Right atrium auricular region (tissue), 2 donors: ENCODE measurements at regions not wholly inside any gene's neighbourhood (a gene's known extent, or its start where the extent isn't known, plus 50 kb on each side); places are given as distances from the start of the nearest gene placed in this dataset.

ENCODE experiments used
- DNase-seq: peaks from one replicate; pipeline ENCODE4 v3.0.0-alpha.2; 2019; ENCODE audit warnings: low spot score
- H3K27ac ChIP-seq, 2 donors: fragments of 200-600 bp; sonication (generic); 1 replicate in 1 of 2; 2 replicates in 1 of 2; pipeline ENCODE4 v1.5.1; 2016 to 2019
- H3K27me3 ChIP-seq, 2 donors: fragments of 200-600 bp; sonication (generic); one replicate each; pipeline versions ENCODE4 v1.5.1 to v1.6.0; 2017 to 2019
- H3K36me3 ChIP-seq: fragments of 200-600 bp; sonication (generic); one replicate; pipeline ENCODE4 v1.5.1; 2016
- H3K4me1 ChIP-seq, 2 donors: fragments of 200-600 bp; sonication (generic); one replicate each; pipeline versions ENCODE4 v1.5.1 to v1.6.0; 2017 to 2019
- H3K4me3 ChIP-seq, 2 donors: fragments of 200-600 bp; sonication (generic); 1 replicate in 1 of 2; 2 replicates in 1 of 2; pipeline ENCODE4 v1.5.1; 2017 to 2019; ENCODE audit warnings: mild to moderate bottlenecking in 1 of 2, moderate library complexity in 1 of 2
- H3K9me3 ChIP-seq, 2 donors: fragments of 200-600 bp; sonication (generic); one replicate each; pipeline ENCODE4 v1.5.1; 2019
- CTCF ChIP-seq, 2 donors: fragments of 200-600 bp; sonication (generic); IDR thresholded peaks; one replicate each; pipeline ENCODE4 v1.5.1; 2019; ENCODE audit warnings: antibody characterized with exemption in 2 of 2

GRCh38 chr3:46135475-46135874, 72.6 kb downstream of the CCR1 start:
- Histone ChIP-seq H3K36me3 (no peaks in the 10 kb centered on the region), H3K4me3 (no peak overlapping the region), H3K27ac (no peak overlapping the region), H3K4me1 (no peaks in the 10 kb centered on the region), H3K27me3 (no peaks in the 10 kb centered on the region), H3K9me3 (no peaks in the 10 kb centered on the region)
- no peak for DNase-seq
- TF ChIP-seq CTCF (IDR thresholded peaks at IDR 0.05) = no peak

GRCh38 chr3:46133285-46133684, 74.8 kb downstream of the CCR1 start:
- DNase-seq = no peak
- no peaks in the 10 kb centered on the region for H3K36me3 ChIP-seq
- no peaks in the 10 kb centered on the region for H3K9me3 ChIP-seq
- no peaks in the 10 kb centered on the region for H3K27me3 ChIP-seq
- no peak overlapping the region for H3K4me3 ChIP-seq
- no peaks in the 10 kb centered on the region for H3K4me1 ChIP-seq
- no peak for TF ChIP-seq CTCF (IDR thresholded peaks at IDR 0.05)
- H3K27ac ChIP-seq = no peak overlapping the region

GRCh38 chr3:46132565-46132964, 75.5 kb downstream of the CCR1 start:
- no peaks in the 10 kb centered on the region for H3K9me3 ChIP-seq
- no peaks in the 10 kb centered on the region for H3K4me1 ChIP-seq
- H3K36me3 ChIP-seq = no peaks in the 10 kb centered on the region
- no peak for TF ChIP-seq CTCF (IDR thresholded peaks at IDR 0.05)
- DNase-seq = no peak
- H3K27me3 ChIP-seq = no peaks in the 10 kb centered on the region
- no peak overlapping the region for H3K4me3 ChIP-seq
- no peak overlapping the region for H3K27ac ChIP-seq

- no peak overlapping the region for H3K4me3 ChIP-seq
Observed at GRCh38 chr3:46131884-46132450, 76.1 kb downstream of the CCR1 start.

GRCh38 chr3:46130631-46131310, 77.3 kb downstream of the CCR1 start:
- Histone ChIP-seq H3K9me3 (no peaks in the 10 kb centered on the region), H3K4me3 (no peak overlapping the region), H3K27ac (no peak overlapping the region), H3K27me3 (no peaks in the 10 kb centered on the region), H3K36me3 (no peaks in the 10 kb centered on the region), H3K4me1 (no peaks in the 10 kb centered on the region)
- TF ChIP-seq CTCF (IDR thresholded peaks at IDR 0.05) = no peak
- DNase-seq = no peak

More at GRCh38 chr3:46131884-46132450, 76.1 kb downstream of the CCR1 start:
- Histone ChIP-seq H3K9me3 (no peaks in the 10 kb centered on the region), H3K36me3 (no peaks in the 10 kb centered on the region), H3K27ac (no peak overlapping the region), H3K27me3 (no peaks in the 10 kb centered on the region), H3K4me1 (no peaks in the 10 kb centered on the region)
- no peak for DNase-seq
- TF ChIP-seq CTCF (IDR thresholded peaks at IDR 0.05) = no peak
